H7 (cell line): ENCODE measurements at regions not wholly inside any gene's neighbourhood (a gene's known extent, or its start where the extent isn't known, plus 50 kb on each side); places are given as distances from the start of the nearest gene placed in this dataset.

Experiments used
- DNase-seq: peaks from one replicate; pipeline ENCODE4 v3.0.0; 2012
- H3K27me3 ChIP-seq: 2 replicates; pipeline ENCODE4 v1.6.0; 2011; ENCODE audit warnings: mild to moderate bottlenecking, low read length; ENCODE audit not compliant: control insufficient read depth, insufficient read depth
- H3K36me3 ChIP-seq: replicated peaks from 2 replicates; pipeline ENCODE4 v1.5.1; 2011; ENCODE audit warnings: low read length; ENCODE audit not compliant: control insufficient read depth, insufficient read depth
- H3K4me3 ChIP-seq: 2 replicates; pipeline ENCODE4 v1.5.1; 2011; ENCODE audit warnings: low read depth, mild to moderate bottlenecking, control low read depth, low read length, moderate library complexity; ENCODE audit not compliant: insufficient read depth

DNA sequence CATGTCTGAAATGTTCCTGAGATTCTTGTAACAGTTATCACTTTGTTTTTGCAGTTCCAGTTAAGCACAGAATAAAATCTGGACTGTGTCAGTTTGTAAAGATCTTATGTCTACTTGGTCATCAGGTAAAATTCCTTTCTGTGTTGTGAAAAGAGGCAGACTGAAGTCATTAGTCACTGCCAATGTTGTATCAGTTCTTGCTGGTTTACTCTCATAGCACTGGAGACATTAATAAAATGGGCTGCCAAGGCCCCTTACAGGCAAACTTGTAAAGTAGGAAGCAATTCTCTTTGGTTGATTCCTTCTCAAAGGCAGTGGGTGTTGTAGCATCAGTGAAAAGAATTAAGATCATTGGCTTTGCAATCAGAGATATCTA, 61.4 kb upstream of the ST6GALNAC3 start:
- Histone ChIP-seq H3K27me3 (no peaks in the 10 kb centered on the region), H3K36me3 (no peaks in the 10 kb centered on the region), H3K4me3 (no peak overlapping the region)
- no peak for DNase-seq

- Histone ChIP-seq H3K27me3 (no peaks in the 10 kb centered on the region), H3K36me3 (no peaks in the 10 kb centered on the region), H3K4me3 (no peak overlapping the region)
- no peak for DNase-seq
These were observed 59.0 kb upstream of the ST6GALNAC3 start for GRCh38 chr1:76015478-76016103.

DNA sequence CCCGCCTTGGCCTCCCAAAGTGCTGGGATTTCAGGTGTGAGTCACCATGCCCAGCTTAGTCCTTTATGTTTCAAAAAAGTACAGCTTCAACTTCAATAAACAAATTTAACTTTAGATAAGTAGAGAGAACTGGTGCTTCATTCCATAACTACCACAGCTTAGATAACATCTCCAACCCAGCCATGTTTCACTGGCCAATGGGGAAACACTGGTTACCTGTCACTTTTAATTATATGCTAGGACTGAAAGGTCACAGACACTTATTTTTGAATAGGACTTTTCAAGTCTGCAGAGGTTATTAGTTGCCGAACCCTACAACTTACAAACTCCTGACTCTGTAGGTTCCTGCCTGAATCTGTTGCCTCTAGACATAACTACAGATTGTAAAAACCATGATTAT, 56.5 kb upstream of the ST6GALNAC3 start:
- H3K4me3 ChIP-seq, result no peak overlapping the region
- DNase-seq, result no peak
- H3K27me3 ChIP-seq, result no peaks in the 10 kb centered on the region
- H3K36me3 ChIP-seq, result no peaks in the 10 kb centered on the region

GRCh38 chr1:76021846-76022245, 52.7 kb upstream of the ST6GALNAC3 start:
- Histone ChIP-seq H3K27me3 (no peaks in the 10 kb centered on the region), H3K4me3 (no peak overlapping the region), H3K36me3 (no peaks in the 10 kb centered on the region)
- DNase-seq, result no peak

- no peaks in the 10 kb centered on the region for H3K27me3 ChIP-seq
- DNase-seq, result no peak
- H3K4me3 ChIP-seq, result no peak overlapping the region
- H3K36me3 ChIP-seq, result no peaks in the 10 kb centered on the region
These were observed 50.7 kb upstream of the ST6GALNAC3 start for GRCh38 chr1:76023669-76024435.
